ENCODE measurements at regions not wholly inside any gene's neighbourhood (a gene's known extent, or its start where the extent isn't known, plus 50 kb on each side); places are given as distances from the start of the nearest gene placed in this dataset.

DNA sequence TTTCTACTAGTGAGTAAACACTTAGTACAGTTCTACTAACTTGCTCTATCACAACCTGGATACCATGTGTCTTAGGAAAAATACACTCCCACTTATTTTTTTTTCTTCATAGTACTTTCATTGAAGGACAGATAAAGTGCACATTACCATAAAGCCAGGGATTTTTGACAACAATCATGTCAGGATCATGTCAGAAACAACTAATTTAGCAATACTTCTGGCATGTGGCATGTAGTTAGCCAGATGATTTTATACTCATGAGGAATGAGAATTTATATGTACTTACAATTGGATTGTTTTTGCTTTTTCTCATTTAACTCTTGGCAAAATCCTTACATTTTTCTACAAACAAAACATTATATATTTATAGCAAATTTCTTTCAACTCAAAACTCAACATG lies 630.7 kb upstream of the GRM3 start:
- no peaks in the 10 kb centered on the region for H3K4me1 ChIP-seq
- no peaks in the 10 kb centered on the region for H3K27me3 ChIP-seq
- H3K4me3 ChIP-seq, result no peak overlapping the region
- no peak overlapping the region for H3K27ac ChIP-seq
- H3K9me3 ChIP-seq, result no peaks in the 10 kb centered on the region
- no peak for DNase-seq
- TF ChIP-seq, protein P1, sequence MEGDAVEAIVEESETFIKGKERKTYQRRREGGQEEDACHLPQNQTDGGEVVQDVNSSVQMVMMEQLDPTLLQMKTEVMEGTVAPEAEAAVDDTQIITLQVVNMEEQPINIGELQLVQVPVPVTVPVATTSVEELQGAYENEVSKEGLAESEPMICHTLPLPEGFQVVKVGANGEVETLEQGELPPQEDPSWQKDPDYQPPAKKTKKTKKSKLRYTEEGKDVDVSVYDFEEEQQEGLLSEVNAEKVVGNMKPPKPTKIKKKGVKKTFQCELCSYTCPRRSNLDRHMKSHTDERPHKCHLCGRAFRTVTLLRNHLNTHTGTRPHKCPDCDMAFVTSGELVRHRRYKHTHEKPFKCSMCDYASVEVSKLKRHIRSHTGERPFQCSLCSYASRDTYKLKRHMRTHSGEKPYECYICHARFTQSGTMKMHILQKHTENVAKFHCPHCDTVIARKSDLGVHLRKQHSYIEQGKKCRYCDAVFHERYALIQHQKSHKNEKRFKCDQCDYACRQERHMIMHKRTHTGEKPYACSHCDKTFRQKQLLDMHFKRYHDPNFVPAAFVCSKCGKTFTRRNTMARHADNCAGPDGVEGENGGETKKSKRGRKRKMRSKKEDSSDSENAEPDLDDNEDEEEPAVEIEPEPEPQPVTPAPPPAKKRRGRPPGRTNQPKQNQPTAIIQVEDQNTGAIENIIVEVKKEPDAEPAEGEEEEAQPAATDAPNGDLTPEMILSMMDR (IDR thresholded peaks at IDR 0.05), result no peak
- TF ChIP-seq POLR2A (IDR thresholded peaks at IDR 0.05), result no peak
- no peaks in the 10 kb centered on the region for H3K36me3 ChIP-seq
- intact Hi-C loops (cut with DNase I), result no loop called here

- H3K4me3 ChIP-seq, result no peak overlapping the region
- TF ChIP-seq, protein P1 (IDR thresholded peaks at IDR 0.05), result no peak
- no peak for TF ChIP-seq POLR2A (IDR thresholded peaks at IDR 0.05)
- H3K9me3 ChIP-seq, result no peaks in the 10 kb centered on the region
- H3K27me3 ChIP-seq, result no peaks in the 10 kb centered on the region
- DNase-seq, result no peak
- WGBS, 2 donors, result 55 to 56% methylated on average over 3 of the region's 3 CpGs
- H3K27ac ChIP-seq, result no peak overlapping the region
- H3K4me1 ChIP-seq, result no peaks in the 10 kb centered on the region
- no peaks in the 10 kb centered on the region for H3K36me3 ChIP-seq
- intact Hi-C loops (cut with DNase I), result no loop called here
Observed at GRCh38 chr7:86008898-86009297, 634.8 kb upstream of the GRM3 start.

DNA sequence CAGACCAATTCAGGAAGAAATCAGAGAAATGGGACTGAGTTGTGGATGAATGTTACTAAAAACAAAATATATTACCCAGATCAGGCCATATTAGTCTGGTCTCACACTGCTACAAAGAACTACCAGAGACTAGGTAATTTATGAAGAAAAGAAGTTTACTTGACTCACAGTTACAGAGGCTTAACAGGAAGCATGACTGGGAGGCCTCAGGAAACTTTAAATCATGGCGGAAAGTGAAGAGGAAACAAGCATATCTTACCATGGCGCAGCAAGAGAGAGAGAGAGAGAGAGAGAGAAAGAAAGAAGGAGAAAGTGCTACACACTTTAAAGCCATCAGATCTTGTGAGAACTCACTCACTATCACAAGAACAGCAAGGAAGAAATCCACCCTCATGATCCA lies 636.8 kb upstream of the GRM3 start:
- Histone ChIP-seq H3K36me3 (no peaks in the 10 kb centered on the region), H3K27me3 (no peaks in the 10 kb centered on the region), H3K27ac (no peak overlapping the region), H3K4me3 (no peak overlapping the region), H3K4me1 (no peaks in the 10 kb centered on the region), H3K9me3 (peaks cover 0 to 16% (median 0%) of the 10 kb centered on the region in 3 donors)
- 70 to 74% methylated on average over 2 of the region's 2 CpGs for WGBS, 2 donors
- DNase-seq, result no peak
- TF ChIP-seq POLR2A (IDR thresholded peaks at IDR 0.05), result no peak
- TF ChIP-seq, protein P1 (IDR thresholded peaks at IDR 0.05), result no peak
- intact Hi-C loops (cut with DNase I), result no loop called here

DNA sequence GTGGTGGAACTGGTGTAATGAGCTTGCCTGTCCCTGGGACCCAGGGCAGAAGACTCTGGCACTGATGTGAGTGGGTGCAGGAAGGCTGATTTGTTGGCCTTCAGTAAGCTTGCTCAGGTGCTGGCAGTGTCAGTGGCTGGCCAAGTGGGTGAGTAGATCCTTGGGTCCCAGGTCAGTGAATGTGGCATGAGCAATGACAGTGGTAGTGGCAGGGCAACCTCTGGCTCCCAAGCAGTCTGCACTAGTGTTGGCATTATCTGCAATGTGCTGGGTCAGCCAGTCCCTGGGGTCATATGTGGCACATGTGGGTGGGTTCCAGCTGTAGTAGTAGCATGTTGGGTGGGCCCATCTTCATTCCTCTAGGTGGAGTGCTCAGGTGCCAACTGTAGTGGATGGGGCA lies 640.9 kb upstream of the GRM3 start:
- intact Hi-C loops (cut with DNase I), result no loop called here

GRCh38 chr7:85997515-85997914 lies 646.2 kb upstream of the GRM3 start:
- TF ChIP-seq, protein P1 (IDR thresholded peaks at IDR 0.05), result no peak
- no peak for TF ChIP-seq POLR2A (IDR thresholded peaks at IDR 0.05)
- intact Hi-C loops (cut with DNase I), result no loop called here
- Histone ChIP-seq H3K36me3 (no peaks in the 10 kb centered on the region), H3K4me3 (no peak overlapping the region), H3K27me3 (no peaks in the 10 kb centered on the region), H3K4me1 (no peaks in the 10 kb centered on the region), H3K9me3 (peaks cover 0 to 22% (median 5%) of the 10 kb centered on the region in 3 donors), H3K27ac (no peak overlapping the region)
- DNase-seq, result no peak

More for the DNA sequence above, 640.9 kb upstream of the GRM3 start:
- Histone ChIP-seq H3K36me3 (no peaks in the 10 kb centered on the region), H3K4me3 (no peak overlapping the region), H3K4me1 (no peaks in the 10 kb centered on the region), H3K27ac (no peak overlapping the region), H3K9me3 (peaks cover 0 to 35% (median 5%) of the 10 kb centered on the region in 3 donors), H3K27me3 (no peaks in the 10 kb centered on the region)
- no peak for DNase-seq
- no peak for TF ChIP-seq POLR2A (IDR thresholded peaks at IDR 0.05)
- TF ChIP-seq, protein P1 (IDR thresholded peaks at IDR 0.05), result no peak

Data from esophagus squamous epithelium (tissue), 5 donors.